ENCODE measurements at regions not wholly inside any gene's neighbourhood (a gene's known extent, or its start where the extent isn't known, plus 50 kb on each side); places are given as distances from the start of the nearest gene placed in this dataset.
"Not testable (repeated sequence)": the region's sequence is repeated elsewhere in the genome, so short reads cannot be mapped to it uniquely, and the experiment has no call there.

DNA sequence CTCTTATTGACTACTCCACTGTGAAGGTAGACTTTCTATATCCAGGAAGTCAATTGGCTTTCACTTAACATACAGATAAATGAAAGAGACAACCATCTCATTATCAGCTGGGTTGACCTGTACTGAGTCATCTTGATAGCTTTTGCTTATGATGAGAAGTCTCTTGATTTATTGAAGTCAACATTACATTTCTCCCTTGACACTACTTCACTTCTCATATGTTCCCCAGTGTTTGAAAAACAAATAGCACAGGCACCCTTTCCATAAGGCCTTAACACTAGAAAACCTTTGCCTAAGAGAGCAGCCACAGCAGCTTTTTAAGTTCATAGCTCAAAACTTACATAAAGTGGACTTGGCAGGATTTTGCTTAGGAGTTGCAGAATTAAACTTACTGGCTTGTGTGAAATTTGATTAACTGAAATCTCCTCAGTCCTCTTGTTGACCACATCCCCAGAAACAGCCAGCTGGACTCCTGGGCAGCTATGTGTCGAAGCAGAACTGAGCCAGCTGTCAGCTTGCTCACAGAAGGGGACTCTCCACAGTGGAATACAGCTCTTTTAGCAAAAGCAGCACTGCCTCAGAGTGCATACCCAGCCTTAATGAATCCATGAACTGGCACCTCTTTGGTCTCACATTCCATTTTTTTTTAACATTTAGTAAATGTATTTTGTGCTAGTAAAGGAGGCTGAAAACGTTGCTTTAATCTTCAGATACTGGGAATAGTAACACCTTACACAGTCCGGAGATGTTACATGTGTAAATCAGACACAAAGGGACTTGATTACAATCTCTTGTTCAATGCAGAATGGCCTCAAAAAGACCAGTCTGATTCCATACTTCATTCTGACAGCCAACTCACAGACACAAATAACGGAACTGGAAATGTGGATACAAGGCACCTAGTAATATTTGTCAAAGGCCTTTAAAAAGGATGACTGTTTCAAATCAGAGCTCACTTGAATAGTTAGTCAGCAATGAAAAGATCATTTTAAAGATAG lies 1532.7 kb downstream of the HACE1 start:
- peak; percentile 20 for DNase-seq

DNA sequence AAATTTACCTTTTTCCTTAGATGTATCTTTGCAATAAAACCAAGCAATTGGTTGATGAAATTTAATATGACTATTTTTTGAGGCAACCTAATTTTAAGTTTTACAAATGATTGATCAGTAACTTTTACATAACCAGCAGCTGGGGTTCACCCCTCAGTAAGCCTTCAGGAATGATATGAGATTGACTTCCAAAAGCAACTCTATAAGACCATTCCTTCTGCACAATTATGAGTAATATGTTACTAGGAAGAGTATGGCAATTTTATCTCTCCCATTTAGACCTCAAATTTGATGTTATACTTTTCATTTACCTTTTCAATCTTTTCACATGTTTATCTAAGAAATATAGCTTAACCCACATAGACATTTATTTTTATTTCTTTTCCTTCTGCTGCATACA lies 1546.3 kb downstream of the HACE1 start:
- no peak for DNase-seq

DNA sequence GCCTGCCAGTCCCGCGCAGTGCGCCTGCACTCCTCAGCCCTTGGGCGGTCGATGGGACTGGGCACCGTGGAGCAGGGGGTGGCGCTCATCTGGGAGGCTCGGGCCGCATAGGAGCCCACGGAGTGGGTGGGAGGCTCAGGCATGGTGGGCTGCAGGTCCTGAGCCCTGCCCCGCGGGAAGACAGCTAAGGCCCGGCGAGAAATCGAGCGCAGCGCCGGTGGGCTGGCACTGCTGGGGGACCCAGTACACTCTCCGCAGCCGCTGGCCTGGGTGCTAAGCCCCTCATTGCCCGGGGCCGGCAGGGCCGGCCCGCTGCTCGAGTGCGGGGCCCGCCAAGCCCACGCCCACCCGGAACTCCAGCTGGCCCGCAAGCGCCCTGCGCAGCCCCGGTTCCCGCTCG lies 1565.3 kb downstream of the HACE1 start:
- not testable (repeated sequence) for DNase-seq

DNA sequence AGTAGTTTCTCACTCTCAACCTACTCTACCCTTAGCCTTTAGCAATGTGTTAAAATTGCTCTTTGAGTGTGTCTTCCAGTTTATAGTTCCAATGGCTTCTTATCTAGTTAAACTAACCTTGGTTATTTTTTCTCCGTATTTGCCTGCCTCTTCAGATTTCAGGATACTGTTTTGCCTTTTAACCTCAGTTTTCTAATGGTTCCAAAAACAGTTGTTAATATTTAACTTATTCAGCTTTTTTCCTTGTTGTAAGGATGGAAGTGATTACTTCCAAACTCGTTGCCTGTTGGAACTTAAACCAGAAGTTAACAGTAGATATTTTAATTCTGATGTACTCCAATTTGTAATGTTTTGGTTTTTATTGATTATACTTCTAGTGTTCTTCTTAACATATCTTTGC lies 1574.9 kb downstream of the HACE1 start:
- no peak for DNase-seq

DNA sequence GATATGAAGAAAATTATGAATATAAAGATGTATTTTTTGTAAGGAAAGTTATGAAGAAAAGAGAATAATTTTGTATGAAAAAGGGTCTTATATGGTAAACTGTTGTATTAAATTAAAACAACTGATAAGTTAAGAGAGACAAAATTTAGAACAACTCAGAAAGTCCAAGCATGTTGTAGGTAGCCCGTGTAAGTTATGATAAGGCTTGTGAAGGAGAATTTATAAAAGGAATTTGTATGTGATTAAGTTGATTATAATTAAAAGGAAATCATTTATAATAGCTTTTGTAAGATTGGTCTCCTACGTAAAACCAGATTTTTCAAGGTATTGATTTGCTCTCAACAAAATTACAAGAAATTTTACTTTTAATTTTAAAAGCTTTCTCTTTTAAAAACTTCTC lies 1579.3 kb downstream of the HACE1 start:
- DNase-seq = no peak

DNA sequence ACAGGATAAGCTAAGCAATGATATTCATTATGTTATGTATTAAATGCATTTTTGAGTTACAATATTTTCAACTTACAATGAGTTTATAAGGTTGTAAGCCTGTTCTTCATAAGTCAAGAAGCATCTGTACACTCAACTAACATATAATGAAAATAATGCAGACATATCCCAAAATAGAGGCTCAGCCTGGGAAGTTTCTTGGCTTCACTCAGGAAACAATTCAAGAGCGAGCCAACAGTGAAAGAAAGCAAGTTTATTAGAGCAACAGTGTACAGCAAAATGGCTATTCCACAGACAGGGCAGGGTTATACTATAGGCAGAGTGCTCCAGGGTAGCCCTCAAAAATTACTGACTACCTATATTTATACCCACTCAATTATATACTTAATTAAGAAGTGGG lies 1581.8 kb downstream of the HACE1 start:
- DNase-seq = peak; percentile 7

DNA sequence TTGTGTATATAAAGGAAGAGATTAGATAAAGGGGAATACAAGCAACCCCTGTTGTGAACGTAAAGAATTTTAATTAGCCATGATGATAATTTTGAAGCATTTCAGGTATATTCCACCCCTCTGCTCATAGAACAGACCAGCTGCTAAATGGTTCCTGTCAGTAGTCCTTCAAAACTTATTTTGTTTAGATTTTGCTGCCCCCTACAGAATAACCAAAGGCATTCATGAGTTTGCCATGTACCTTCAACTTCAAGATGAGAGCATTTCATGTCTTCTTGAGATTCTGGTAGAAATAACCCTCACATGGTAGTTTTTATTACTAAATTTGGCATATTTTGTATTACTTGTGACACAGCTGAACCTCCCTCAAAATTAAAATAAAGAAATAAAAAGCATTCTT lies 1586.7 kb downstream of the HACE1 start:
- no peak for DNase-seq

DNA sequence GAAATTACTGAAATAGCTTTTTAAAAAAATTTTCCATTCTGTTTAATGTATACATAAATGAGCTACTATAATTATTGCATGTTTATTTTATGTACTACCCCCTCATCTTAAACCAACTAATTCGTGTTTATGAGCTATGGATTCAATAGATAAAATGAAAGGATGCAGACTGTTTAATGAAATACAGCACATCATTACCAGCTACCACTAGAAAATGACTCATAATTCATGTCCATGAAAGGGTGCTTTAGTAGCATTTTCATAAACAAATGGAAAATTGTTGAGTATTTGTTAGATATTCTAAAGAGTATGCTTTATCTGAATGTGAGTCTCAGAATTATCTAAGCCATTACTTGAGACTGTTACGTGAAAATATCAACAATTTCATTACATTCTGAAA lies 1590.1 kb downstream of the HACE1 start:
- no peak for DNase-seq

DNA sequence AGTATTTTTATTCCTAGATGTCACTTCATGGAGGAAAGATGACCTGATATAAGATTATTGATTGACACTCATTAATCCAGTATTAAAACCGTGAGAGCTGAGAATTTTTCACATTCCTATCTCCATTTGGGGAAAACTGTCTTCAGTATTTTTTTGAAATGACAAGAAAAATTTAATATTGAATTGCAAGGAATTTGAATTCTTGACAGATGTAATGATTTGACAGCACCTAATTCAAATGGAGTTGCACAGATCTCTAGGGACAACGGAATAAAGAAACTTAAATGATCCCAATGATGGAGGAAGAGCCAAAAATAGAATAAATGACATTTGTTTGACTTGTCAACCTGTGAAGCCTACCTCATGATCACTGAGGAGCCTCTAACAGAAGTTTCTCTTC lies 1591.4 kb downstream of the HACE1 start:
- DNase-seq = no peak

DNA sequence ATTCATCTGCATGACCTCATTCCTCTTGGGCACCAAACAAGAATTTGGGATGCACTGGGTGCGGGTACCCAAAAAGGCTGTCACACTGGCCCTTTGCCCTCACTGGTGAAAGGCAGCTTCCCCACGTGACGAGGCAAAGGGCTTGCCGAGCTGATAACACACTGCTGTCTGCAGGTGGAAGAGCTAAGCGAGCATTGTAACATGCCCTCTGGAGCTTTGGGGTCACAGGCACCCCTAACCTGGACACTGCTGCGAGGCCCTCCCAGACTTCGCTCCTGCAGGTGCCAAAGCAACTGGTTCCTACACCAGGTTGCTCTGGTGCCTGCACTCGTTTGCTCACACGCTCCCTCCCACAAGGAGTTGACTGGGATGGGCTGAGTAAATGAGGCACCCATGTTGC lies 1595.7 kb downstream of the HACE1 start:
- DNase-seq = no peak

DNA sequence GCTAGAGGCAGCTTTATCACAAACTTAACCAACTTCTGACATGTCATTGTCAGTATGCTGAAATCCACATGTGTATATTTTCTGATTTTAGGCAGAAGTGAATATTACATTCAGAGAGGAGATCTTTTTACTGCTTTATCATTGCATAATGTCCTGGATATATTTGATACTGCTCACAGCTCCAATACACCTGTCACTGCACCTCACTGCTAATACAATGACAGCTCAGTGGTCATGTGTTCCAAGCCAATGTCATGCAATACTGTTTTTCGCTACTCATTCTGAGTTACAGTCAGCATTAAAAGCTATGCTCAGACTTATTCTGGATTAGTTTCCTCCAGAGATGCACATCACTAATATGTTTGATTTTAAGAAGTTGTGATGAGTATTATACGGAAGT lies 1604.6 kb downstream of the HACE1 start:
- no peak for DNase-seq

DNA sequence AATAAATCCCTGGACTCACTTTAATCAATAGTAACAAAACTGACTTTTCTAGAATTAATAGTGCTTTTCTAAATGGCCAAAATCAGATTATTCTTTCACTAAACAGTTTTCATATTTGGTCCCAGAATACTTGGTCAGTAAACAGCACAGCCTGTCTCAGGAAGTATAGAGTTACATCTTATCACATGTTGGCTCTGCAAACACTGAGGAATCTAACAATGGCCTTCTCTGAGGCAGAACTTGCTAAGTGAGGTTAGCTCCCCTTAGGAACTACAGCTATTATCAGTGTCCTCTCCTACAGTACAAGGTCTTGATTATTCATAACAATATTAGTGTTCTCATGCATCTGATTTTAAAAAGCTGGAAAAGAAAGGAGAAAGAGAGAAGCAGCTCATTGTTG lies 1622.8 kb downstream of the HACE1 start:
- DNase-seq = no peak

DNA sequence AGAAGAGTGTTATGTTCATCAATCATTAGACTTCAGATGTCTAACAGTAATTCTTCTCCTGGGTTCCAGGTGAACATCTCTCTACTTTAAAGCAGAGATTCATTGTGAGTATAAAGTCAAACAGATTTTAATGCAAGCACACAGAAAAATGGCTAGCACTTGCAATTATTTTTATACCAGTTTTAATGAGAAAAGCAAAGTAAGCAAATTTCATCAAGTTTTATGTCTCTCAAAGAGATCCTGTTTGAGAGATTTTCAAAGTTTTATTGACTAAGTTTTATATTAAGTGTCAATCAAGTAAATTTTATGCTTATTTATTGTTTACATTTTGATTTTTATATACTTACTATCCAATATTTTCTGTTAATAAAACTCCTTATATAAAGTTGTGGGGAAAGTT lies 1628.5 kb downstream of the HACE1 start:
- no peak for DNase-seq

DNA sequence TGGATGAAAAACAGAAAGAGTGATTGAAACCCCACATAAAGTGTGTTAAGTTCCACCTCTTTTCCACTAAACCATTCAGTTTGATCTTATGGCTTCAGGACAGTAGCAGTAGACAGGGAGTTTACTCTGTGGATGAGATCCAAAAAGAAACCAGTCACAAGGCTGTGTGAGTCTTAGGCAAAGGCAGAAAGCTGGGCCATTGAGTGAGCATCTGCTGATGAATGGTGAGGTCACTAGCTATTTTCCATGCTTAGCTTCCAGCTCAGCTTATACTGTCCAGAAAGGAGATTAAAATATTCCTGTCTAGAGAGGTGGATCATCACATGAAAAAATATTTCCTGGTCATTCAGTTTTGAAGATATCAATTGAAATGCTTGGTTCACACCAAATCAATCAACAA lies 1643.9 kb downstream of the HACE1 start:
- no peak for DNase-seq

DNA sequence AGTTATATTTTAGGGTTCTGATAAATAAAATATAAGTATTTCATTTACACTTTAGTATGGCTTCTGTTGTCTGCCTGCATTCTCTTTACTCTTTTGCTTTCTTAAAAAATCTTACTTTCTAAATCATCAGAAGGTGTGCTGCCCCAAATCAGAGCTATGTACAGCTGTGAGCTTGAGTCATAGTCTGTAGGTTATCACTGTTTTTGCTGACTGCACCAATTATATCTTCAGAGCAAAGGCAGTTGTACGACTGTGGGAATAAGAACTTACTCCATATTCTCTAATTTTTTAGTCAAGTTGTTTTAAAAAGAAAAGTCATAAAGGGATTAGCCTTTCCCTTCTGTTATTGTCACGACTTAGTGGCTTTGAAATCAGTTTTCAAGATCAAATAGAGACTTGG lies 1649.0 kb downstream of the HACE1 start:
- no peak for DNase-seq

DNA sequence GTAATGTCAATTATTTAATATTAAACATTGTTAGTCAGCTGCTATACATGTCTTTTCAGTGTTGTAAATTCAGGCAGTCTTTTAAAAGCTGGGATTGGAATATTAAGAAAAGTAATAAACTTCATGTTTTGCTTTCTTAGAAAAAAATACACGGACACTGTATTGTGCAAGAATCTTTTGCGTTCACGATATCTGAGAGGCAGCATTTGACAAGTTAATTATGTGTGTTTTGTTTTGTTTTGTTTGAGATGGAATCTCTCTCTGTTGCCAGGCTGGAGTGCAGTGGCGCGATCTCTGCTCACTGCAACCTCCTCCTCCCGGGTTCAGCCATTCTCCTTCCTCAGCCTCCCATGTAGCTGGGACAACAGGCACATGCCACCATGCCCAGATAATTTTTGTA lies 1661.3 kb downstream of the HACE1 start:
- DNase-seq = no peak

DNA sequence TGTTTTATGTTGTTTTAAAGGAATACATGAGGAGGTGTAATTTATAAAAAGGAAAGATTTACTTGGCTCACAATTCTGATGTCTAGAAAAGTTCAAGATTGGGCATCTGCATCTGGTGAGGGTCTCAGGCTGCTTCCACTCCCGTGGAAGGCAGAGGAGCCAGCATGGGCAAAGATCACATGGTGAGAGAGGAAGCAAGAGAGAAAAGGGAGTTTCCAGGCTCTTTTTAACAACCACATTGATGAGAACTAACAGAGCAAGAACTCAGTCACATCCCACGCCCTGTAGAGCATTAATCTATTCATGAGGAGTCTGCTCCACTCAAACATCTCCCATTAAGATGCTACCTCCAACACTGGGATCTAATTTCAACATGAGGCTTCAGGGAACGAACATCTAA lies 1666.3 kb downstream of the HACE1 start:
- DNase-seq = no peak

DNA sequence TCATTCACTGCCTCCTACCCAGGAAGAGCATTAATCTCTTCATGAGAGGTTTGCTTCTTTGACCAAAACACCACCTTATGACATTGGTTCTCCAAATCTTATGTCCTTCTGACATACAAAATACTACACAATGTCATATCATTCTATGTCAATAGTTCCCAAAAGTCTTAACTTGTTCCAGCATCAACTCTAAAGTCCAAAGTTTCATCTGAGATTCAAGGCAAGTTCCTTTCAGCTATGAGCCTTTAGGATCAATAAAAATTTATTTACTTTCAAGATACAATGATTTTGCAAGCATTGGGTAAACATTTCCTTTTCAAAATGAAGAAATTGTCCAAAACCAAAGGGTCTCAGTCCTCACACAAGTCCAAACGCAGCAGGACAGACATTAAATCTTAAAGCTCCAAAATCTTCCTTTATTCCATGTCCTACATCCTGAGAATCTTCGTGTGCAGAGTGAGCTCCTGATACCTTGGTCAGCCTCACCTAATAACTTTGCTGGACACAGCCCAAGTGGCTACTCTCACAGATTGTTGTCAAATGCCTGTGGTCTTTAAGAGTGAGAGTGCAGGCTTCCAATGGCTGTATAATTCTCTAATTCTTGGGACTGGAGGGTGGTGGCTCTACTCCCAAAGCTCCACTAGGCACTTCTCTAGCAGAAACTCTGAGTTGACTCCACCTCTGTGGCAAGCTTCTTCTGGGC lies 1668.2 kb downstream of the HACE1 start:
- no peak for DNase-seq

DNA sequence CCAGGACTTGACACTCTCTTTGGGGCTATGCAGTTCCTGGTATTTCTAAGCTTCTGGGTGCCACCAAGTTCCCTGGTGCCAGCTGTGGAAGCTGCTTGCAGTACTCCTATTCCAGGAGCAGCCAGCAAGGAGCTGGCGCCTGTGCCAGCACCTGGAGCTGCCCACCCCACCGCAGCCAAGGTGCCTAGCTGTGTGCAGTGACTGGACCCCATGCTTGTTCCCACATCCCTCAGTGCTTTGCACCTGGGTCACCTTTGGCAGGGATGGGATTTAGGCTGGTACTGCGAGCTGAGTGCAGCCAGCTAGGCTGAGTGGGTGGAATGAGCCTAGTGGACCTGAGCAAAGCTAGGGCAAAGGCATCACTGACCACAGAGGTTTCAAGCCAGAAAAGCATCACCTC lies 1674.9 kb downstream of the HACE1 start:
- DNase-seq = no peak

DNA sequence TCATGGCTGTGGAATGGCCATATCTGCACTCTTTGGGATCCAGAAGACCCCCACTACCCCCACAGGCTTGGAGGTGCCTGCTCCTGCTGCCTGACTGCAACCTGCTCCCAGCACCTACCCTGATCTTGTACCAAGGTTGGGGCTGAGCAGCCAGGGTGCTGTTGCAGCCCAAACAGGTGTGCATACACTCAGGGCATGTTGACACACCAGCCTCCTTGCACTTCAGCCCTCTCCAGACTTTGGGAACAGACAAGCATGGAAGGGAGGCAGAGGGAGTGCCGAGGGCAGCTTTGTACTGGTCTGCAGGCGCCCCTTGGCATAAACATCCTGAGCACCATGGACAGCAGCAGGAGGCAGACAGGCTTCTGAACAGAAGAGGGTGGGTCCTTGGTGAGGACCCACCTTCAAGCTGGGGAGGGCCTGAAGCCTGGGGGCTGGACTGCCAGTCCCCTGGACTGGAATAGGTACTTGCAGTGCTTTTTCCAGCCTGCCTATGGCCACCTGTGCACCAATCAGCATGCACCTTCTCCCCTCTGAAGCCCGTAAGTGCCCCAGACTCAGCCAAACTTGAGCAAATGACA lies 1675.8 kb downstream of the HACE1 start:
- DNase-seq = no peak

DNA sequence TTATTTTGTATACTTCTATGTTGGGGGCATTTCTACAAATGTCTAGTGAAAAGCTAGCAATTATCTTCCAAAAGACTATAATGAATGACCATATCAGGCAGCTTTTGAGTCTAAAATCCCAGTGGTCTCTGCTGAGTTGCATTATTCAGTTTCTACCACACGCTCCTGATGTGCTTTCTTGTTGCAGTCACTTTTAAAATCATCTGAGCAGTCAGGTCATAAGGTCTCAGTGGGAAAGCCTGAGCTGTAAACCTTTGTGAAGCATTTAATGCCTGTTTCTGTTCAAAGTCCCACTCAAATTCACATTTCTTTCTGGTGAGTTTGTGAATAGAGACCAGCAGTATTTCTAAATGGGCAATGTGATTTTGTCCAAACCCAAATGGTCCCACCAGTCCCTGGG lies 1681.5 kb downstream of the HACE1 start:
- no peak for DNase-seq

DNA sequence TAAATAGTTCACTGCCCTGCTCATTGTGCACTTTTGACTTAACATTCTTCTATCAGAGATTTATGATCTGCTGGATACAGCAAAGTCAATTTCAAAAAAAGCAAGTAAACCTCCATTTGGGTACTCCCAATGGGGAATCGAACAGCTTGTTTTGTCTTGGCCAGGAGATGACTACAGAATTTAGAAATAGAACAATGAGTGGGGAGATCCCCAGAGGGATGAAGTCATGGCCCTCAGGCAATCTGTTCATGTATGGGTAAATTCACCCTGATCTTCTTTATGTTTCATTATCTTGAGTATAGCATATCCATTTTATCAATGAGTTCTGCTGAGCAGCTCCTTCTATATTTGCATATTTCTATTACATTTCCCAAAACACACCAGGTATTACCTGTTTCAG lies 1681.9 kb downstream of the HACE1 start:
- no peak for DNase-seq

DNA sequence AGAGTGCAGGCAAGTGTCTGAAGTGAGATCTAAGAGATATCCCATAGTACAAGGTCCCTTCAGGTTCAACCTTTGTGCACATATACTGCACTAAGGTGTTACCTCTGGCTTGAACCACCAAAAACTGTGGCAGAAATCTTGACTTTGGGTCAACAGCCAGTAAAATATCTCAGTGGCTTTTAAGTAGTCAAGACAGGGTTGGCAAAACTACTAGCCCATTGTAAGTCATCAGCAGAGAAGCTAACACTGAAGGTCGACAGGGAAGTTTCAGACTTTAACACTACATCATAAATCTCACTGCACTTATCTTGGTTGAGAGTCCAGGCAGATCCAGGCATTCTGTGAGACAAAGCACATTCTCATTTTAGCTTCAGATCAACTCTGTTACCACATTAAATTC lies 1684.7 kb downstream of the HACE1 start:
- DNase-seq = no peak
